GM19372 (cell line): ENCODE measurements at regions not wholly inside any gene's neighbourhood (a gene's known extent, or its start where the extent isn't known, plus 50 kb on each side); places are given as distances from the start of the nearest gene placed in this dataset.
"Not testable (repeated sequence)": the region's sequence is repeated elsewhere in the genome, so short reads cannot be mapped to it uniquely, and the experiment has no call there.

Experiments
- ATAC-seq: cut with Tn5 transposase; IDR thresholded peaks from one replicate; pipeline ENCODE4 v1.9.1; 2021; ENCODE audit warnings: mild to moderate bottlenecking, low read depth, moderate library complexity; ENCODE audit not compliant: unreplicated experiment

DNA sequence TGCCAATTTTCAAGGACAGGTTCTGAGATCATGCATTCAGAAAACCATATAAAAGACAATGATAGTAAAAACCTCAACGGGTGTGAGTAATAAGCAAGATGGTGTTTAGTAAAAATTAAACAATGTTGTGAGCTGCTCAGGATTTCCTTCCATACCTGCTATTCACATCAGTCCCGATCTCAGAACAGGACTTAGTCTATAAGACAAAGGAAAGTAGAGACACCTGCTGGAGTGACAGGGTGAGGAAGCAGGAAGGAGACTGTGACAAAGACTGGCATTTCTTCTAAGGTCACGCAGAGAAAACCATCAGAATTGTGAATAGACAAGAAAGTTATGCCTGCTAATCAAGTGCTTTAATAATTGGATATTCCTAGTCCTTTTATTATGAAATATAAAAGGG is 648.0 kb downstream of the DACH1 start:
- ATAC-seq: no peak

GRCh38 chr13:71217827-71218226 is 649.2 kb downstream of the DACH1 start:
- ATAC-seq: no peak

- no peak for ATAC-seq
Measured at GRCh38 chr13:71214821-71215220, 652.2 kb downstream of the DACH1 start.

GRCh38 chr13:71214357-71214756 is 652.6 kb downstream of the DACH1 start:
- no peak for ATAC-seq

DNA sequence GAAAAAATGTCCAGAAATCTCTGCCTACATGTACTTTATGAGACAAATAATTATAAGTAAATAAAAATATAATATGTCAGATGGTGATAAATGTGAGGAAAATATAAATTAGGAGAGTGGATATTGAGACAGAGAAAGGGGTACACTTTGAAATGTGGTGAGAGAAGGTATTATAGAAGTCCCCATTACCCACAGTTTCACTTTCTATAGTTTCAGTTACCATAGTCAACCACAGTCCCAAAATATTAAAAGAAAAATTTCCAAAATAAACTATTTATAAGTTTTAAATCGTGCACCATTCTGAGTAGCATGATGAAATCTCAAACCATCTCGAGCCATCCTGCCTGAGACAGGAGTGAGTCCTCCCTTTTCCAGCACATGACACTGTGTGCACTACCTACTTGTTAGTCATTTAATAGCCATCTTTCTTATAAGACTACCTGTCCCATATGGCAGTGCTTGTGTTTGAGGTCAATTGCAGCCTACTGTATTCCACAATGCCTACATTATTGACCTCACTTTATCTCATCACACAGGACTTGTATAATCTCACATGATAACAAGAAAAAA is 653.7 kb downstream of the DACH1 start:
- ATAC-seq: no peak

GRCh38 chr13:71210861-71211260 is 656.1 kb downstream of the DACH1 start:
- ATAC-seq: no peak

DNA sequence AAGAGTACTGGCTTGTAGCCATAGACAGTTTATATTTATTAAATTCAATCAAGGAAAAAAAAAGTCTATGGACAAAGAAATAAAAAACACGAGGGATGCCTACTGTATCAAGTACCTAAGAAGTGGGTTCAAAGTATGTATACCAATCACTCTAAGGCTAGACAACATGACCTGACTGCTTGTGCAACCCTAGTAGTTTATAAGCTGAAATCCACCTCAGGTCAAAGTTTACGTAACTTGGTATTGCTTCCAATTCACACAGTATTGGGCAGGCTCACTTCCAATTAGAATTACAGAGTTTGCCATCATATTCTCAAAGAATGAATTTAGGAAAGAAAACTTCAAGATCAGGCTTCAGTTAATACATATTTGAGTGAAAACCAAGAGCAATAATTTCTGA is 657.8 kb downstream of the DACH1 start:
- no peak for ATAC-seq

- ATAC-seq: not testable (repeated sequence)
Measured at GRCh38 chr13:71184583-71184982, 682.4 kb downstream of the DACH1 start.

DNA sequence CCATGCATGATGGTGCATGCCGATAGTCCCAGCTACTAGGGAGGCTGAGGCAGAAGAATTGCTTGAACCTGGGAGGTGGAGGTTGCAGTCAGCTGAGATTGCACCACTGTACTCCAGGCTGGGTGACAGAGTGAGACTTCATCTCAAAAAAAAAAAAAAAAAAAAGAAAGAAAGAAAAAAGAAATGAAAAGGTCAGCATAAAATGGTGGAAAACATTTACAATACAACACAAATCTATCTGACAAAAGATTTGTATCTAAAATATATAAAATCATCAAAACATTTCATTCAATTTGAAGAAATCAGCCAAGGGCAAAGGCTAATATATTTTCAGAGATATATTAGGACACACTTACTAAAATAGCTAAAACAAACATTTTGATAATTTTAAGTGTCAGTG is 683.7 kb downstream of the DACH1 start:
- not testable (repeated sequence) for ATAC-seq

- no peak for ATAC-seq
Measured at GRCh38 chr13:71171740-71172139, 695.3 kb downstream of the DACH1 start.

- ATAC-seq: no peak
Measured at GRCh38 chr13:71169180-71169579, 697.8 kb downstream of the DACH1 start.

DNA sequence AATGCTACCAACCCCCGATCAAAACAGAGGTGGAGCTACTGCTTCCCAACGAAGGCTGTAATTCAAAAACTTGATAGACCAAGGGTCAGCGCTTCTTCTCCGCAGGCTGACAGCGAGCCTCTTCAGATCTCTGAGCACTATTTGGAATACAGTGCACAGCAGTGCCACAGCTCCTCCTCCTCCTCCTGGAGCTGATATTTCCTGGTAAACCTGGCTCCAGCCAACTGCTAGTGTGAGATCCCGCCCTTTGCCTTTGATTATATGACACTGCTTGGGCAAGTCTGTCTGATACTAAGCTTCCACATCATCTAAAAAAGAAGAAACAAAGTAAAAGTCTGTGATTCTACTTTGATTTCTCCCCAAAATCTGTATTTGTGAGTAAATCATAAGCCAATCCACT is 710.5 kb downstream of the DACH1 start:
- ATAC-seq: no peak

- ATAC-seq: no peak
Measured at GRCh38 chr13:71149498-71150363, 717.3 kb downstream of the DACH1 start.

DNA sequence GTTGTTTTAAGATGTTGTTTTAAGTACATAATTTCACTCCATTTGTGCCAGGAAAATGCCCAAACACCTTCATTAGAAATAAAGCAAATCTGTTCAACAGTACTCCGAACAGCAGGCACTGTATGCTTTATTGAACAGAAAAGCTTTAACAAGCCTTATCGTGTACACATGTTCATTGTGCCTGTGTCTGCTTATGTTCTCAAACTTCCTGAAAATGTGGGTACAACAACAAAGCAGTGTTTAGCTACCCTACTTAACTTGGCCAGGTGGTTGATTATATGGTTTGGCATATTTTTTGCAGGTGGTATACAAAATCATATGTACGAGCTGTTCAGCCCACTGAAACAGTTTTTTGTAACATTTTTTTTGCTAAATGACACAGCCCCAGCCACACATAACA is 718.0 kb downstream of the DACH1 start:
- no peak for ATAC-seq

GRCh38 chr13:71148396-71148795 is 718.6 kb downstream of the DACH1 start:
- no peak for ATAC-seq

- ATAC-seq: no peak
Measured at GRCh38 chr13:71144883-71145282, 722.1 kb downstream of the DACH1 start.

GRCh38 chr13:71137101-71137500 is 729.9 kb downstream of the DACH1 start:
- ATAC-seq: no peak

DNA sequence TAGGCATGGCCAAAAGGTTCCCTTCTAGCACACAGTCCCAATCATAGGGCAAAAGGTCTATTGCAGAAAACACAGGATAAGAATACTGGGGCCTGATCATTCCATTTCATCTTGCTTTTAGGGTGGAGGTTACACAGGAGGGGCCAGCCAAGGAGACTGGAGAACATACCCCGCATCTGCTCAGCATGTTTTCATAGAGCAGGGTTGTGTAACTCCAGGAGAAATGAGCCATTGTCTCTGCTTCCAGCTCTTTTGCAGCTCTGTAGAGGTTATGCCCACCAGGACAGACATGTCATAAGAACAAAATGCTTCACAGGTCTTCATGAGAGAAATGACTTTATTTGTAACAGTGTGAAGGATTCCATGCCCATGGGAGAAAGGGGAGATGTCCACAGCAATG is 742.8 kb downstream of the DACH1 start:
- no peak for ATAC-seq

DNA sequence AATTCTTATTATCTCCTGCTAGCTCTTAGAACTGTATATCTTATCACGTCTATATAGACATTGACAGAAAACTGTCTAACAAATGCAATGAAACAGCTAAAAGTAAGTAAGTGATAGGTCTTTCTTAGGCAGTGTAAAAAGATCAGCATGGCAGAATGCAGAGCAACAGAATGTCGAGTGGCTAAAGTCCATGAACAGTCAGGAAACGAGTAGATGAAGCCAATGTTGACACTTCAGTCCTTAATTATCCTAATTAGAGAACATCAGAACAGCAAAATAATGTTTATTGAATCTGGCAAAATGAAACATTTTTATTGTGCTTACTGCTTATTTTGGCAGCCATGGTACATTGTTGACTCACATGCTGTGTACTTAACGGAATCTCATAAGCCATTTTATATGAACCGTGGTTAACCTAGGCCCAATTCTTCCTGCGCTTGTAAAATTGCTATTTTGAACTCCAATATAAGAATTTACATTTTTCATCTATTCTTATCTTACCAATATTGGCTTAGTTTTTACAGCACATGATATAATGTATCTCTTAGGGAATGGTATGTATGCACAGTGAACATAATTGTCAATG is 748.1 kb downstream of the DACH1 start:
- no peak for ATAC-seq

DNA sequence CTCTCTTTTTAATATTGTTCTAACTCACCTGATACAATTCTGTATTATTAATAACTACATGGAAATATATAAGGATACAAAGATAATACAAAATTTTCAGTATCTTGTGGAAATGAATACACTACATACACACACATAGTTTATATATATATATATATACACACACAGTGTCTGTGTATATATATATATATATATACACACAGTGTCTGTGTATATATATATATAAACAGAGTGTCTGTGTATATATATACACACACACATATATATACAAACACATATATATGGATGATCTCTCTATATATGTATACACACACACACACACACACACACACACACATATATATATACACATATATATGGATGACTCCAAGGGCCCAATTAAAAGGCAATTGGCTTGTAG is 749.1 kb downstream of the DACH1 start:
- no peak for ATAC-seq

GRCh38 chr13:71115301-71115700 is 751.7 kb downstream of the DACH1 start:
- ATAC-seq: no peak

GRCh38 chr13:71096421-71096820 is 770.6 kb downstream of the DACH1 start:
- no peak for ATAC-seq
